ENCODE measurements at regions not wholly inside any gene's neighbourhood (a gene's known extent, or its start where the extent isn't known, plus 50 kb on each side); places are given as distances from the start of the nearest gene placed in this dataset.
"Not testable (repeated sequence)": the region's sequence is repeated elsewhere in the genome, so short reads cannot be mapped to it uniquely, and the experiment has no call there.

- no peak for DNase-seq
Observed at GRCh38 chr21:32088471-32088870, 190.4 kb downstream of the MIS18A start.

- DNase-seq, result no peak
Observed at GRCh38 chr21:32087447-32087846, 191.4 kb downstream of the MIS18A start.

GRCh38 chr21:32083197-32083596 lies 195.7 kb downstream of the MIS18A start:
- DNase-seq, result no peak

- no peak for DNase-seq
Observed at GRCh38 chr21:32082466-32082865, 196.4 kb downstream of the MIS18A start.

GRCh38 chr21:32073593-32073992 lies 200.8 kb downstream of the HUNK start:
- no peak for DNase-seq

GRCh38 chr21:32073190-32073589 lies 200.4 kb downstream of the HUNK start:
- DNase-seq, result no peak

- not testable (repeated sequence) for DNase-seq
Observed at GRCh38 chr21:32071620-32072019, 198.8 kb downstream of the HUNK start.

- DNase-seq, result no peak
Observed at GRCh38 chr21:32070676-32071330, 198.0 kb downstream of the HUNK start.

- DNase-seq, result no peak
Observed at GRCh38 chr21:32070126-32070525, 197.3 kb downstream of the HUNK start.

- DNase-seq, result no peak
Observed at GRCh38 chr21:32065654-32066053, 192.8 kb downstream of the HUNK start.

- DNase-seq, result no peak
Observed at GRCh38 chr21:32064281-32064910, 191.6 kb downstream of the HUNK start.

- no peak for DNase-seq
Observed at GRCh38 chr21:32062591-32063227, 189.9 kb downstream of the HUNK start.

GRCh38 chr21:32061729-32062128 lies 188.9 kb downstream of the HUNK start:
- DNase-seq, result no peak

- DNase-seq, result no peak
Observed at GRCh38 chr21:32056791-32057190, 184.0 kb downstream of the HUNK start.

GRCh38 chr21:32055305-32055704 lies 182.5 kb downstream of the HUNK start:
- no peak for DNase-seq
